Muscle of leg (tissue), 3 donors: ENCODE measurements at regions not wholly inside any gene's neighbourhood (a gene's known extent, or its start where the extent isn't known, plus 50 kb on each side); places are given as distances from the start of the nearest gene placed in this dataset.

ENCODE experiments used
- DNase-seq: peaks from one replicate; pipeline ENCODE4 v3.0.0; 2013
- H3K27ac ChIP-seq: one replicate; pipeline ENCODE4 v1.5.1; 2013; ENCODE audit warnings: mild to moderate bottlenecking, low read length, control low read depth
- H3K27me3 ChIP-seq: one replicate; pipeline ENCODE4 v1.6.1; 2013; ENCODE audit warnings: low read length; ENCODE audit not compliant: control insufficient read depth, insufficient read depth
- H3K36me3 ChIP-seq: one replicate; pipeline ENCODE4 v1.6.1; 2013; ENCODE audit warnings: low read length; ENCODE audit not compliant: control insufficient read depth, insufficient read depth
- H3K4me1 ChIP-seq: one replicate; pipeline ENCODE4 v1.6.1; 2013; ENCODE audit warnings: low read length; ENCODE audit not compliant: control insufficient read depth, insufficient read depth
- H3K4me3 ChIP-seq: one replicate; pipeline ENCODE4 v1.5.1; 2013; ENCODE audit warnings: low read length, control low read depth
- H3K9me3 ChIP-seq: replicated peaks from 2 replicates; pipeline ENCODE4 v1.6.1; 2013; ENCODE audit warnings: low read depth, low read length; ENCODE audit not compliant: control insufficient read depth
- WGBS: methylation state at CpG from one replicate; pipeline ENCODE4 v1.1.5; 2013; ENCODE audit warnings: missing lambda C conversion rate; ENCODE audit not compliant: insufficient coverage; 5-methylcytosine and 5-hydroxymethylcytosine counted together

- no peak for DNase-seq
- peaks cover 2% of the 10 kb centered on the region for H3K4me1 ChIP-seq
- H3K9me3 ChIP-seq, result no peaks in the 10 kb centered on the region
- H3K27me3 ChIP-seq, result no peaks in the 10 kb centered on the region
- no peak overlapping the region for H3K27ac ChIP-seq
- no peak overlapping the region for H3K4me3 ChIP-seq
- WGBS, result no CpG with 5 or more reads among the region's 4 CpGs
- no peaks in the 10 kb centered on the region for H3K36me3 ChIP-seq
These were observed 471.8 kb downstream of the IRS1 start for GRCh38 chr2:226327830-226328229.

- Histone ChIP-seq H3K27ac (no peak overlapping the region), H3K36me3 (no peaks in the 10 kb centered on the region), H3K4me3 (no peak overlapping the region), H3K4me1 (peaks cover 3% of the 10 kb centered on the region), H3K27me3 (no peaks in the 10 kb centered on the region), H3K9me3 (no peaks in the 10 kb centered on the region)
- no peak for DNase-seq
These were observed 474.1 kb downstream of the IRS1 start for GRCh38 chr2:226325526-226325925.

- WGBS, result 91% methylated on average over 4 of the region's 6 CpGs
- no peaks in the 10 kb centered on the region for H3K9me3 ChIP-seq
- peaks cover 11% of the 10 kb centered on the region for H3K4me1 ChIP-seq
- no peaks in the 10 kb centered on the region for H3K36me3 ChIP-seq
- H3K27me3 ChIP-seq, result no peaks in the 10 kb centered on the region
- peak overlapping the region; percentile 78 for H3K27ac ChIP-seq
- H3K4me3 ChIP-seq, result no peak overlapping the region
- DNase-seq, result peak; percentile 67
These were observed 479.3 kb downstream of the IRS1 start for GRCh38 chr2:226320076-226320948.

- Histone ChIP-seq H3K27me3 (no peaks in the 10 kb centered on the region), H3K4me1 (peaks cover 11% of the 10 kb centered on the region), H3K4me3 (no peak overlapping the region), H3K9me3 (no peaks in the 10 kb centered on the region), H3K27ac (no peak overlapping the region), H3K36me3 (no peaks in the 10 kb centered on the region)
- 89% methylated on average over 1 of the region's 2 CpGs for WGBS
- DNase-seq, result no peak
These were observed 481.6 kb downstream of the IRS1 start for GRCh38 chr2:226317970-226318369.

- H3K4me3 ChIP-seq, result no peak overlapping the region
These were observed 486.6 kb downstream of the IRS1 start for GRCh38 chr2:226313060-226313459.

GRCh38 chr2:226312155-226312554, 487.5 kb downstream of the IRS1 start:
- no peaks in the 10 kb centered on the region for H3K9me3 ChIP-seq
- no CpG with 5 or more reads among the region's 5 CpGs for WGBS
- peaks cover 5% of the 10 kb centered on the region for H3K4me1 ChIP-seq
- H3K27me3 ChIP-seq, result no peaks in the 10 kb centered on the region
- no peak overlapping the region for H3K4me3 ChIP-seq
- no peaks in the 10 kb centered on the region for H3K36me3 ChIP-seq
- DNase-seq, result no peak
- H3K27ac ChIP-seq, result no peak overlapping the region

More at GRCh38 chr2:226313060-226313459, 486.6 kb downstream of the IRS1 start:
- Histone ChIP-seq H3K9me3 (no peaks in the 10 kb centered on the region), H3K4me1 (peaks cover 5% of the 10 kb centered on the region), H3K36me3 (no peaks in the 10 kb centered on the region), H3K27me3 (no peaks in the 10 kb centered on the region), H3K27ac (no peak overlapping the region)
- no CpG with 5 or more reads among the region's 3 CpGs for WGBS
- no peak for DNase-seq

GRCh38 chr2:226310146-226310545, 489.5 kb downstream of the IRS1 start:
- Histone ChIP-seq H3K36me3 (no peaks in the 10 kb centered on the region), H3K27ac (no peak overlapping the region), H3K4me3 (no peak overlapping the region), H3K4me1 (peaks cover 5% of the 10 kb centered on the region), H3K9me3 (no peaks in the 10 kb centered on the region), H3K27me3 (no peaks in the 10 kb centered on the region)
- WGBS, result no CpG with 5 or more reads among the region's 6 CpGs
- DNase-seq, result peak; percentile 80

GRCh38 chr2:226308986-226309385, 490.6 kb downstream of the IRS1 start:
- H3K27ac ChIP-seq, result no peak overlapping the region
- 30% methylated on average over 1 of the region's 2 CpGs for WGBS
- H3K27me3 ChIP-seq, result no peaks in the 10 kb centered on the region
- peak; percentile 95 for DNase-seq
- H3K4me3 ChIP-seq, result no peak overlapping the region
- no peaks in the 10 kb centered on the region for H3K36me3 ChIP-seq
- peaks cover 5% of the 10 kb centered on the region for H3K4me1 ChIP-seq
- no peaks in the 10 kb centered on the region for H3K9me3 ChIP-seq

- H3K27ac ChIP-seq, result no peak overlapping the region
- H3K9me3 ChIP-seq, result no peaks in the 10 kb centered on the region
- H3K4me3 ChIP-seq, result no peak overlapping the region
- H3K36me3 ChIP-seq, result no peaks in the 10 kb centered on the region
- no CpG with 5 or more reads among the region's 2 CpGs for WGBS
- H3K4me1 ChIP-seq, result peaks cover 5% of the 10 kb centered on the region
- no peaks in the 10 kb centered on the region for H3K27me3 ChIP-seq
- DNase-seq, result no peak
These were observed 491.3 kb downstream of the IRS1 start for GRCh38 chr2:226308323-226308680.

GRCh38 chr2:226307487-226308322, 491.9 kb downstream of the IRS1 start:
- Histone ChIP-seq H3K4me3 (no peak overlapping the region), H3K27ac (no peak overlapping the region), H3K9me3 (no peaks in the 10 kb centered on the region), H3K36me3 (no peaks in the 10 kb centered on the region), H3K27me3 (no peaks in the 10 kb centered on the region), H3K4me1 (peaks cover 5% of the 10 kb centered on the region)
- DNase-seq, result no peak
- WGBS, result no CpG with 5 or more reads among the region's 4 CpGs
